NCI-H2171 treated with DMSO at 0.1 percent for 48 hours (cell line): ENCODE measurements at regions not wholly inside any gene's neighbourhood (a gene's known extent, or its start where the extent isn't known, plus 50 kb on each side); places are given as distances from the start of the nearest gene placed in this dataset.

Source experiments
- DNase-seq: peaks from one replicate; lab custom pipeline; 2025; lab: John Stamatoyannopoulos, UW

- no peak for DNase-seq
Measured at GRCh38 chr9:17894501-17895160, 315.8 kb downstream of the SH3GL2 start.

- peak; percentile 1 for DNase-seq
Measured at GRCh38 chr9:17900606-17901005, 321.7 kb downstream of the SH3GL2 start.

- DNase-seq = no peak
Measured at GRCh38 chr9:17905366-17905765, 326.5 kb downstream of the SH3GL2 start.

GRCh38 chr9:17905781-17906175 is 326.9 kb downstream of the SH3GL2 start:
- DNase-seq = peak; percentile 31

- peak; percentile 43 for DNase-seq
Measured at GRCh38 chr9:17906176-17906840, 327.4 kb downstream of the SH3GL2 start.

- no peak for DNase-seq
Measured at GRCh38 chr9:17906841-17907778, 328.2 kb downstream of the SH3GL2 start.

- no peak for DNase-seq
Measured at GRCh38 chr9:17907779-17908508, 329.1 kb downstream of the SH3GL2 start.

GRCh38 chr9:17926246-17926645 is 347.4 kb downstream of the SH3GL2 start:
- no peak for DNase-seq

GRCh38 chr9:17927616-17928015 is 348.8 kb downstream of the SH3GL2 start:
- DNase-seq = no peak

- DNase-seq = no peak
Measured at GRCh38 chr9:17928228-17928627, 349.4 kb downstream of the SH3GL2 start.

- no peak for DNase-seq
Measured at GRCh38 chr9:17928768-17929167, 349.9 kb downstream of the SH3GL2 start.

GRCh38 chr9:17929506-17929905 is 350.6 kb downstream of the SH3GL2 start:
- DNase-seq = no peak

GRCh38 chr9:17930071-17930470 is 351.2 kb downstream of the SH3GL2 start:
- DNase-seq = no peak

- DNase-seq = no peak
Measured at GRCh38 chr9:17936365-17936764, 357.5 kb downstream of the SH3GL2 start.

- no peak for DNase-seq
Measured at GRCh38 chr9:17938035-17938655, 359.3 kb downstream of the SH3GL2 start.

GRCh38 chr9:17942498-17942897 is 363.6 kb downstream of the SH3GL2 start:
- peak; percentile 60 for DNase-seq

GRCh38 chr9:17955409-17955808 is 376.5 kb downstream of the SH3GL2 start:
- no peak for DNase-seq

GRCh38 chr9:17958363-17958762 is 379.5 kb downstream of the SH3GL2 start:
- DNase-seq = no peak

- DNase-seq = no peak
Measured at GRCh38 chr9:17962747-17963146, 383.9 kb downstream of the SH3GL2 start.

GRCh38 chr9:17963498-17963897 is 384.6 kb downstream of the SH3GL2 start:
- DNase-seq = no peak

GRCh38 chr9:17967731-17968130 is 388.9 kb downstream of the SH3GL2 start:
- no peak for DNase-seq

GRCh38 chr9:17969232-17969631 is 390.4 kb downstream of the SH3GL2 start:
- DNase-seq = no peak
